NCI-H1436 (cell line): ENCODE measurements at regions not wholly inside any gene's neighbourhood (a gene's known extent, or its start where the extent isn't known, plus 50 kb on each side); places are given as distances from the start of the nearest gene placed in this dataset.
"Not testable (repeated sequence)": the region's sequence is repeated elsewhere in the genome, so short reads cannot be mapped to it uniquely, and the experiment has no call there.

ENCODE experiments used
- DNase-seq: peaks from one replicate; lab custom pipeline; 2025; lab: John Stamatoyannopoulos, UW

GRCh38 chr1:30249446-30250337 is 473.7 kb downstream of the MATN1 start:
- DNase-seq = no peak

- DNase-seq = no peak
These were observed 474.6 kb downstream of the MATN1 start for GRCh38 chr1:30248774-30249173.

- no peak for DNase-seq
These were observed 475.0 kb downstream of the MATN1 start for GRCh38 chr1:30248373-30248772.

DNA sequence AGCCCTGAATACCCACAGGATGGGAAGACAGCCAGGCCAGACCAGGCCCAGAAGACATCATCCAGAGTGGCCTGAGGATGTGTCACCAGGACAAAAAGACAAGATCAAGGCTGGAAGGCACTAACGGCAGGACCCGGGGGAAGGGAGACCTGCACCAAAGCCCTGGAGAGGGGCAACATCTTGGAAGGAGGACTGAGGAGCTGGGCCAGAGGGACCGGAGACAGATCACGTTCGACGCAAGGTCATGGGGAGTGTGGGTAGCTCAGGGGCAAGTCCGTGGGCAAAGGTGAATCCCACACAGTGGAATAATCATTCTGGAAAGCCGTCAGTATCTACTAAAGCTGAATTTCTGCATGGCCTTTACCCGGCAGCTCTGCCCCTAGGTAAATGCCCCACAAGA is 478.6 kb downstream of the MATN1 start:
- no peak for DNase-seq

DNA sequence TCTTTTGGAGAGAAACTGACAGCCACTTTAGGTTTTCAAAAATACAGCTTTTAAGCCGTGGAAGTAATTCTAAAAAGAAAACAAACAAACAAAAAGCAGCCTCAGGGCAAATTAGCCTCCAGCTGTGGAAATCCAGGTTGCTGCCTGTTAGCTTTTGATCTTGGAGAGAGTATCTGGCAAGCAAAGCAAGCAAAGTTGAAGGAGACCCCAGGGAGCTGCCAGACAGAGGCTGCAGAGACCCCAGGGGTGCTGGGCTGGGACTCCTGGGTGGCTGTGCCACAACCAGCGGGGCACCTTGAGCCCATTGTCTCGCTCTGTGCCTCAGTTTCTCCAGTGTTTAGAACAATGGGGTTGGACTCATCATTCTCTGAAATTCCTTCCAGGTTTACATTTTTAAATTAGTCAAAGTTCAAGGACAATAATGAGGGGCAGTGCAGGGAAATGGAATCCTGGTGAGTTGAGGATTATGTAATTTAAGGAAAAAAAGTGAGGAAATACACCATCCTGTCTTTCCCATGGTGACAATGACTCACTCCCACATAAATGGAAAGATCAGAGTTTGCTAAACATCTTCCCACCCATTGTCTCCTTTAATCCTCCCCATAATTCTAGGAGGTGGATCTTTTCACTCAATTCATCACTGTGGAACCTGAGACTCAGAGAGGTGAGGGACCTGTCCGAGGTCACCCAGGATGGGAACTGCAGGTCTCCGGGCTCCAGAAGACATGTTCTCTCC is 480.5 kb downstream of the MATN1 start:
- DNase-seq = peak; percentile 59

DNA sequence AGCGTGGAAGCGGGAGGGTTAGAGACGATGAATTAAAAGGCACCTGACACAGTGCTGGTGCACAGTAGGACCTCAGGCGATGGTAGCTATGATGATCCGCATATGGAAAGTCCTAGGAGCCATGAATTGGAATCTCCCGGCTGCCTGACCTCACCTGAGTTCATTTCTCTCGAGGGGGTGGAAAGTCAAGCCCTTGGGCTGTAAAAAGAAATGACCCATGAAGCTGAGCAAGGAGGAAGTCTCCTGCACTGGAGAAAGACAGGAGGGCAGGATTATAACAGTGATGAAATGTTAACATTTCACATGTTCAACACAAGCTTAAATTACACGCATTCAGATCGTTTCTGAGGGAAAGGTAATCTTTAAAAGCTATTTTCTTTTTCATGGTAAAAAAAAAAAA is 481.2 kb downstream of the MATN1 start:
- no peak for DNase-seq

DNA sequence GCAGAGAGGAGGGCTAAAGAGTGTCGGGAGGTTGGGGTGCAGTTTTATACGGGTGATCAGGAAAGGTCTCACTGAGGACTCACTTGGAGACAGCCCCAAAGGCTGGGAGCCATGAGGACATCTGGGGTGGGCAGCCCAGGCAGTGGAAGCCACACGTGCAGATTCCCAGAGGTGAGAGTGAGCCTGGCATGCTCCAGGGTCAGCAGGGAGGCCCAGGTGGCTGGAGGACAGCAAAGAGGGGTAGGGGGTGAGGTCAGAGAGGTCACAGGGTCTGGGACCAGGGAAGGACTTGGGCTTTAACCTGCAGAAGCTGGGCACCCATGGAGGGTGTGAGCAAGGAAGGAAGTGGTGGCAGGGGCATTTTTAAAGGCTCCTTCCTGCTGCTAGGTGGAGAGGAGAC is 481.7 kb downstream of the MATN1 start:
- DNase-seq = no peak

DNA sequence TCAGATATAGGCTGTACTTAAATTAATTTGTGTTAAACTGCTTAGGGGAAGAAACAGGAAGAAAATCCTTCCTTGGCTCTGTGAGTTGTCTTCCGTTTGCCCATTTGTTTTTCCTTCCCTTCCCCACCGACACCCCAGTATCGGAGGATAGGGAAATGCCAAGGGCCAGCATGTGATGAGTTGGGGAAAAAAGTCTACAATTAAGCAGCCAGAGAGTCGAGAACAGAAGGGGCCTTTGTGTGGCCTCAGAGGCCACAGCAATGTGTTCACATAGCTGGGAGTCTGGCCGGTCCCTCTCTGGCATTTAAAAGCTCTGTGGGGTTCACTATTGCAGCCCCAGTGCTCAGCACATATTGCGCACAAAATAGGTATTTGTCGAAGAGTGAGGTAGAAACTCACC is 489.3 kb downstream of the MATN1 start:
- no peak for DNase-seq

- DNase-seq = no peak
These were observed 491.0 kb downstream of the MATN1 start for GRCh38 chr1:30232288-30232899.

GRCh38 chr1:30229960-30230359 is 493.4 kb downstream of the MATN1 start:
- DNase-seq = no peak

- no peak for DNase-seq
These were observed 493.8 kb downstream of the MATN1 start for GRCh38 chr1:30229557-30229956.

GRCh38 chr1:30226648-30227047 is 496.7 kb downstream of the MATN1 start:
- no peak for DNase-seq

DNA sequence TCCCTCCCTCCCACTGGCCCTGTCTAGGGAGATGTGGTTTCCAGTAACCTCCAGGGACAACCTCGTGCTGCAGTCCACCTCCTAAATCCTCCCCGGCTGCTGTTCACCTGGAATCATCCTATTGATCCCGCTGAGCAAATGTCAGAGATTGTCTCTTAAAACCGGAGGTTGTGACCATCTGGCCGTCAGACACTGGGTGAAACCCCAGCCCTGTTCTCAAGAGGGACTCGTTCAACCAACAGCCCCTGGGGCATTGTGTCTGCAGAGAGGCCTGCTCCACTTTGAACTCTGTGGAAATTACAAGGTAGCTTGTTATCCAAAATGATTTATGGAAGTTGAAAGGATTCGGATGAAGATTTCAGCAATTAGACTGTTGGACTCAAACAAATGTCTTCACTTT is 498.0 kb downstream of the MATN1 start:
- no peak for DNase-seq

DNA sequence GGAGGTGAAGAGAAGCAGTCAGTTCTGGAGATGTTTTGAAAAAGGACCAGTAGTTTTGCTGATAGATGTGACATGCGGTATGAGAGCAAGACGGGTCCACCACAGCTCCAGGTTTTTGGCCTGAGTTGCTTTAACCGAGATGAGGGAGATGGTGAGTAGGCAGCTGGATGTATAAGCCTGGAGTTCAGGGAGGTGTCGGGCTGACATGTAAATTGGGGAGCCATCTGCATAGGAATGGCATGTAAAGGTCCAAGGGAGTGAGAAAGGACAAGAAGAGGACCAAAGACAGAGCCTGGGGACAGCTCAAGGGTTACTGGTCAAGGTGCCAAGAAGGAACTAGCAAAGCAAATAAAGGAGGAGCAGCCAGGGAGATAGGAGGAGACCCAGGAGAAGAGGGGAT is 503.7 kb downstream of the MATN1 start:
- no peak for DNase-seq

DNA sequence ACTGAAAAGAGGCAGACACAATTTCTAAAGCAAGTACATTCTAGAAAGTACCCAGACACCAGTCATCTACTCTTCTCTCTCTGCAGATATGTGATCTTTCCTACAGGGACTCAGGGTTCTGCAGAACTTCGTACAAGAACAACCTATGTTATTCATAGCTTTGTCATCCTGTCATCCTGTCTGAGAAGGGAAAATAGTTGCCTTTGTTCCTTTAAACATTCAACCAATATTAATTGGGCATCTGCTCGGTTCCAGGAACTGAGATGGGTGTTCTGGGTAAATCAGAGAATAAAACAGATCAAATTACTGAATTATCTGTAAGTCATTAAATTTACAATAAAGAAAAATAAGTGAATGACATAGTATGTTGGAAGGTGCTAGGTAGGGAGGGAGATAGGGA is 504.9 kb downstream of the MATN1 start:
- no peak for DNase-seq

DNA sequence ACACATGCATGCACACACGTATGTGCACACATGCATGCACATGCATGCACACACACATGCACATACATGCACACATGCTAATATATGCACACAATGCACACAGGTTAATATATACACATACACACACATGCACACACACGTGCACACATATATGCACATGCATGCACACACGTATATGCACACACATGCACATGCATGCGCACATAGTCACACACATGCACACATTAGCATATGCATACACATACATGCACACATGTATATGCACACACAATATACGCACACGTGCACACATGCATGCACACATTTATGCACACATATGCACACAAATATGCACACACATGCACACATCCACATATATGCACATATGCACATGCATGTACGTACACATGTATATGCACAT is 506.8 kb downstream of the MATN1 start:
- DNase-seq = no peak

DNA sequence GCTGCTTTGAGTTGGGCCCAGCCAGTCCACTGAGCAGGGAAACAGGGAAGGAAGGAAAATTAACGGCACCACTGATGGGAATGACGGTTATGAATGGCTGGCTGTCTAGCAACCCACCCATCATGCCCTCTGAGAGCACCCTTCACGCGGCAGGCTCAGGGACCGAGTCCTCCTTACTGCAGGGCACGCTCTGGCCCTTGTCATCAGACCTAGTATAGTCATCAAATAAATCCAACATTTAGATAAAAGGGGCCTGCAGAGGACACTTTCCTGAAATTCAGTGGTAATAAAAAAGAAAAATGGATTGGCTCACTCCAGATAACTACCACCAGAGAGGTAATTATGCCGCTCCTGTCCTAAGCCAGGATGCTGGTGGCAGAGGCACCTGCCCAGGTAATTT is 509.4 kb downstream of the MATN1 start:
- no peak for DNase-seq

GRCh38 chr1:30207962-30208361 is 515.4 kb downstream of the MATN1 start:
- not testable (repeated sequence) for DNase-seq

GRCh38 chr1:30206631-30207030 is 516.8 kb downstream of the MATN1 start:
- DNase-seq = not testable (repeated sequence)

DNA sequence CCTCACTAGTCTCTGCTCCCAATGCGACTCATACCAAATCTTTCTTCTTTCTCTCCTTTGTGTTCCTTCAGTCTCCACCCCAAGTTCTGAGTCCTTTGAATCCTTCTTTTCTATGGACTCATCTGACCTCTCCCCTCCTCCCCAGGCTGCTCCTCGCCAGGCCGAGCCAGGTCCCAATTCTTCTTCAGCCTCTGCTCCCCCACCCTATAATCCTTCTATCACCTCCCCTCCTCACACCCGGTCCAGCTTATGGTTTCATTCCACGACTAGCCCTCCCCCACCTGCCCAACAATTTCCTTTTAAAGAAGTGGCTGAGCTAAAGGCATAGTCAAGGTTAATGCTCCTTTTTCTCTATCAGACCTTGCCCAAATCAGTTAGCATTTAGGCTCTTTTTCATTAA is 518.5 kb downstream of the MATN1 start:
- not testable (repeated sequence) for DNase-seq

- DNase-seq = no peak
These were observed 522.4 kb downstream of the MATN1 start for GRCh38 chr1:30201015-30201414.

GRCh38 chr1:30200161-30200560 is 523.2 kb downstream of the MATN1 start:
- no peak for DNase-seq

DNA sequence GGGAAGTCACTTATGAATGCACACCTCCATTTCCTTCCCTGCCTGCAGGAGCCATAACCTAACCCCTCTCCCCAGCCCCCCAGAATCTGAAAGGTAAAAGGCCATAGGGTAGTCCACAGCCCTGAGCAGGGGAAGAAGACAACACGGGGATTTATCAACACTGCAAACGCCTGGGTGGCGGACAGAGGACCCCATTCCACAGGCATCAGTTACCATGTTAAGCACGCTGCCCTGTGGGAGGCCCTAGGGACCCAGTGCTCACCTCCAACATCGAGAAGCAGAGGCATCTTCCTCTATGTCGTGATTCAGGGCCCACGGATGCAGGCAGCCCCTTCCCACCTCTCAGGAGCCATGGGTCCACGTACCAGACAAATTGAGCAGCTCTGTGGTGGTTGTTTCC is 523.8 kb downstream of the MATN1 start:
- no peak for DNase-seq
